ENCODE measurements at regions not wholly inside any gene's neighbourhood (a gene's known extent, or its start where the extent isn't known, plus 50 kb on each side); places are given as distances from the start of the nearest gene placed in this dataset.

GRCh38 chr4:189124791-189125190 lies 815.9 kb upstream of the FRG1 start:
- no peak for DNase-seq
- no peak overlapping the region for H3K27ac ChIP-seq (ENCODE audit: low read length)
- H3K9me2 ChIP-seq (replicated peaks; ENCODE audit: insufficient read depth, low read length) = no peaks in the 10 kb centered on the region
- H2AFZ ChIP-seq (ENCODE audit: low read length) = no peak overlapping the region
- H3K9me3 ChIP-seq (replicated peaks; ENCODE audit: insufficient read depth, low read length) = no peaks in the 10 kb centered on the region
- H4K20me1 ChIP-seq (ENCODE audit: insufficient read depth, low read length) = no peaks in the 10 kb centered on the region
- H3K4me2 ChIP-seq (ENCODE audit: low read depth, low read length) = no peak overlapping the region
- no peaks in the 10 kb centered on the region for H3F3A ChIP-seq (ENCODE audit: insufficient read depth, low read length)
- H3K79me2 ChIP-seq (ENCODE audit: low read length) = no peaks in the 10 kb centered on the region
- no peak for TF ChIP-seq EZH2phosphoT487 (IDR thresholded peaks at IDR 0.05; ENCODE audit: low read length)
- TF ChIP-seq, protein P1, sequence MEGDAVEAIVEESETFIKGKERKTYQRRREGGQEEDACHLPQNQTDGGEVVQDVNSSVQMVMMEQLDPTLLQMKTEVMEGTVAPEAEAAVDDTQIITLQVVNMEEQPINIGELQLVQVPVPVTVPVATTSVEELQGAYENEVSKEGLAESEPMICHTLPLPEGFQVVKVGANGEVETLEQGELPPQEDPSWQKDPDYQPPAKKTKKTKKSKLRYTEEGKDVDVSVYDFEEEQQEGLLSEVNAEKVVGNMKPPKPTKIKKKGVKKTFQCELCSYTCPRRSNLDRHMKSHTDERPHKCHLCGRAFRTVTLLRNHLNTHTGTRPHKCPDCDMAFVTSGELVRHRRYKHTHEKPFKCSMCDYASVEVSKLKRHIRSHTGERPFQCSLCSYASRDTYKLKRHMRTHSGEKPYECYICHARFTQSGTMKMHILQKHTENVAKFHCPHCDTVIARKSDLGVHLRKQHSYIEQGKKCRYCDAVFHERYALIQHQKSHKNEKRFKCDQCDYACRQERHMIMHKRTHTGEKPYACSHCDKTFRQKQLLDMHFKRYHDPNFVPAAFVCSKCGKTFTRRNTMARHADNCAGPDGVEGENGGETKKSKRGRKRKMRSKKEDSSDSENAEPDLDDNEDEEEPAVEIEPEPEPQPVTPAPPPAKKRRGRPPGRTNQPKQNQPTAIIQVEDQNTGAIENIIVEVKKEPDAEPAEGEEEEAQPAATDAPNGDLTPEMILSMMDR (IDR thresholded peaks at IDR 0.05; ENCODE audit: low read length) = no peak
- no peak for TF ChIP-seq EZH2 (optimal IDR thresholded peaks at IDR 0.05; ENCODE audit: low read depth, low read length)
- no peaks in the 10 kb centered on the region for H3K4me1 ChIP-seq (ENCODE audit: low read length)
- no peaks in the 10 kb centered on the region for H3K27me3 ChIP-seq (replicated peaks; ENCODE audit: insufficient read depth, low read length)
- no peak overlapping the region for H3K9ac ChIP-seq (ENCODE audit: low read length)
- no peaks in the 10 kb centered on the region for H3K36me3 ChIP-seq (replicated peaks; ENCODE audit: insufficient read depth, low read length)
- H3K4me3 ChIP-seq (ENCODE audit: low read length) = no peak overlapping the region

- no peak for DNase-seq
- Histone ChIP-seq H3K27me3 (replicated peaks; ENCODE audit: insufficient read depth, low read length) (no peaks in the 10 kb centered on the region), H2AFZ (ENCODE audit: low read length) (no peak overlapping the region), H4K20me1 (ENCODE audit: insufficient read depth, low read length) (no peaks in the 10 kb centered on the region), H3F3A (ENCODE audit: insufficient read depth, low read length) (no peaks in the 10 kb centered on the region), H3K4me3 (ENCODE audit: low read length) (no peak overlapping the region), H3K9ac (ENCODE audit: low read length) (no peak overlapping the region), H3K79me2 (ENCODE audit: low read length) (no peaks in the 10 kb centered on the region), H3K4me2 (ENCODE audit: low read depth, low read length) (no peak overlapping the region), H3K27ac (ENCODE audit: low read length) (no peak overlapping the region), H3K4me1 (ENCODE audit: low read length) (no peaks in the 10 kb centered on the region), H3K36me3 (replicated peaks; ENCODE audit: insufficient read depth, low read length) (no peaks in the 10 kb centered on the region), H3K9me2 (replicated peaks; ENCODE audit: insufficient read depth, low read length) (no peaks in the 10 kb centered on the region), H3K9me3 (replicated peaks; ENCODE audit: insufficient read depth, low read length) (no peaks in the 10 kb centered on the region)
- TF ChIP-seq, protein P1 (IDR thresholded peaks at IDR 0.05; ENCODE audit: low read length) = no peak
Measured at GRCh38 chr4:189126040-189126439, 814.6 kb upstream of the FRG1 start.

DNA sequence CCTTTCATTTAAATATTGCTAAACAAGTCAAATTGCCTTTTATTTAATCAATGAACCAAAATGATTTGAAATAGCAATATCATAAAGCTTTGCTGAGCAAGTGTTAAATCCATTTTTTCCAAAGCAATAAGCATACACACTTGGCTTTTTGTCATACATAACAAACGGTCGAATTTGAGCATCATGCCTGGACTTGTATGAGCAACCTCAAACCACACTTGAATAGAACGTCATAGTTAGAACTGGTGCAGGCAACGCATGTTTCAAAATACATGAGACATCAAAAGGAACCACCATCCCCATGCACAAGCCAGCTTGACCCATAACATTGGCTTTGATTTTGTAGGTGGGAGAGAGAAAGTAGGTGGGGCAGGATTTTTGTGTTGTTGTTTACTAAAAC lies 812.3 kb upstream of the FRG1 start:
- H3K27ac ChIP-seq (ENCODE audit: low read length) = no peak overlapping the region
- H3K79me2 ChIP-seq (ENCODE audit: low read length) = no peaks in the 10 kb centered on the region
- H3K9me3 ChIP-seq (replicated peaks; ENCODE audit: insufficient read depth, low read length) = no peaks in the 10 kb centered on the region
- no peak for TF ChIP-seq EZH2 (optimal IDR thresholded peaks at IDR 0.05; ENCODE audit: low read depth, low read length)
- TF ChIP-seq, protein P1 (IDR thresholded peaks at IDR 0.05; ENCODE audit: low read length) = no peak
- no peak for TF ChIP-seq EZH2phosphoT487 (IDR thresholded peaks at IDR 0.05; ENCODE audit: low read length)
- H4K20me1 ChIP-seq (ENCODE audit: insufficient read depth, low read length) = no peaks in the 10 kb centered on the region
- H3K9ac ChIP-seq (ENCODE audit: low read length) = no peak overlapping the region
- no peak overlapping the region for H3K4me3 ChIP-seq (ENCODE audit: low read length)
- no peak overlapping the region for H3K4me2 ChIP-seq (ENCODE audit: low read depth, low read length)
- no peaks in the 10 kb centered on the region for H3F3A ChIP-seq (ENCODE audit: insufficient read depth, low read length)
- DNase-seq = no peak
- H3K36me3 ChIP-seq (replicated peaks; ENCODE audit: insufficient read depth, low read length) = no peaks in the 10 kb centered on the region
- no peaks in the 10 kb centered on the region for H3K9me2 ChIP-seq (replicated peaks; ENCODE audit: insufficient read depth, low read length)
- no peaks in the 10 kb centered on the region for H3K4me1 ChIP-seq (ENCODE audit: low read length)
- no peak overlapping the region for H2AFZ ChIP-seq (ENCODE audit: low read length)
- no peaks in the 10 kb centered on the region for H3K27me3 ChIP-seq (replicated peaks; ENCODE audit: insufficient read depth, low read length)
